GM12891 (cell line): ENCODE measurements at regions not wholly inside any gene's neighbourhood (a gene's known extent, or its start where the extent isn't known, plus 50 kb on each side); places are given as distances from the start of the nearest gene placed in this dataset.
"Not testable (repeated sequence)": the region's sequence is repeated elsewhere in the genome, so short reads cannot be mapped to it uniquely, and the experiment has no call there.

Source experiments
- DNase-seq: peaks from one replicate; pipeline ENCODE4 v3.0.0; 2011; ENCODE audit warnings: low spot score; ENCODE audit not compliant: insufficient read length
- FAIRE-seq: peaks from 2 replicates; lab custom pipeline; 2011; peaks lifted over from hg19 to GRCh38; lab: Jason Lieb, UNC
- PAX5 ChIP-seq: IDR thresholded peaks from 2 replicates; pipeline ENCODE4 v1.6.1; 2011; ENCODE audit warnings: low read length, moderate library complexity, mild to moderate bottlenecking; ENCODE audit not compliant: insufficient read depth, severe bottlenecking
- POLR2A ChIP-seq: IDR thresholded peaks from 2 replicates; pipeline ENCODE4 v1.6.1; 2011; ENCODE audit warnings: low read depth, low read length, control low read depth
- POLR2AphosphoS5 ChIP-seq: IDR thresholded peaks from 2 replicates; pipeline ENCODE4 v1.6.1; 2011; ENCODE audit warnings: low read depth, low read length, control low read depth
- POU2F2 ChIP-seq: IDR thresholded peaks from 2 replicates; pipeline ENCODE4 v1.6.1; 2011; ENCODE audit warnings: low read depth, mild to moderate bottlenecking, control low read depth, low read length, moderate library complexity
- SPI1 ChIP-seq: IDR thresholded peaks from 2 replicates; pipeline ENCODE4 v1.6.1; 2011; ENCODE audit warnings: low read depth, low read length, control low read depth
- TAF1 ChIP-seq: IDR thresholded peaks from 2 replicates; pipeline ENCODE4 v1.6.1; 2011; ENCODE audit warnings: low read depth, low read length, control low read depth

GRCh38 chr7:9711259-9711918, 1262.3 kb upstream of the PHF14 start:
- no peak for TF ChIP-seq TAF1
- no peak for TF ChIP-seq PAX5
- TF ChIP-seq POLR2A: no peak
- no peak for TF ChIP-seq POU2F2
- TF ChIP-seq POLR2AphosphoS5: no peak
- TF ChIP-seq SPI1: no peak
- FAIRE-seq (no peak), DNase-seq (no peak)

GRCh38 chr7:9718071-9718661, 1255.5 kb upstream of the PHF14 start:
- TF ChIP-seq TAF1: no peak
- TF ChIP-seq POLR2A: no peak
- no peak for TF ChIP-seq POLR2AphosphoS5
- TF ChIP-seq PAX5: no peak
- no peak for TF ChIP-seq SPI1
- no peak for TF ChIP-seq POU2F2
- FAIRE-seq: no peak
- DNase-seq: no peak

GRCh38 chr7:9719303-9719702, 1254.4 kb upstream of the PHF14 start:
- no peak for DNase-seq
- TF ChIP-seq TAF1 (no peak), POLR2AphosphoS5 (no peak), PAX5 (no peak), SPI1 (no peak), POLR2A (no peak), POU2F2 (no peak)
- no peak for FAIRE-seq

GRCh38 chr7:9719721-9720120, 1254.0 kb upstream of the PHF14 start:
- DNase-seq (no peak), FAIRE-seq (no peak)
- TF ChIP-seq POLR2A (no peak), POU2F2 (no peak), POLR2AphosphoS5 (no peak), SPI1 (no peak), TAF1 (no peak), PAX5 (no peak)

- not testable (repeated sequence) for DNase-seq, FAIRE-seq
Observed at GRCh38 chr7:9725940-9726663, 1247.6 kb upstream of the PHF14 start.

GRCh38 chr7:9726811-9727210, 1246.9 kb upstream of the PHF14 start:
- not testable (repeated sequence) for DNase-seq, FAIRE-seq

GRCh38 chr7:9727467-9727869, 1246.2 kb upstream of the PHF14 start:
- DNase-seq, FAIRE-seq: not testable (repeated sequence)

GRCh38 chr7:9728014-9728657, 1245.5 kb upstream of the PHF14 start:
- DNase-seq, FAIRE-seq: not testable (repeated sequence)

- DNase-seq (no peak), FAIRE-seq (no peak)
- TF ChIP-seq POLR2AphosphoS5 (no peak), TAF1 (no peak), POLR2A (no peak), SPI1 (no peak), POU2F2 (no peak), PAX5 (no peak)
Observed at GRCh38 chr7:9752033-9752432, 1221.6 kb upstream of the PHF14 start.

- FAIRE-seq (no peak), DNase-seq (no peak)
- TF ChIP-seq PAX5 (no peak), POU2F2 (no peak), POLR2A (no peak), SPI1 (no peak), POLR2AphosphoS5 (no peak), TAF1 (no peak)
Observed at GRCh38 chr7:9761224-9761623, 1212.4 kb upstream of the PHF14 start.
